HG02763 (cell line): ENCODE measurements at regions not wholly inside any gene's neighbourhood (a gene's known extent, or its start where the extent isn't known, plus 50 kb on each side); places are given as distances from the start of the nearest gene placed in this dataset.

Experiments used
- ATAC-seq: cut with Tn5 transposase; IDR thresholded peaks from one replicate; pipeline ENCODE4 v1.9.1; 2021; ENCODE audit warnings: mild to moderate bottlenecking, moderate library complexity; ENCODE audit not compliant: unreplicated experiment

GRCh38 chr13:100870898-100871297 is 196.3 kb upstream of the TMTC4 start:
- no peak for ATAC-seq

GRCh38 chr13:100860866-100861265 is 186.3 kb upstream of the TMTC4 start:
- ATAC-seq = no peak

GRCh38 chr13:100859861-100860260 is 185.3 kb upstream of the TMTC4 start:
- ATAC-seq = no peak

- no peak for ATAC-seq
Measured at GRCh38 chr13:100855151-100855550, 180.6 kb upstream of the TMTC4 start.

- no peak for ATAC-seq
Measured at GRCh38 chr13:100854006-100854405, 179.4 kb upstream of the TMTC4 start.

GRCh38 chr13:100853434-100853833 is 178.8 kb upstream of the TMTC4 start:
- no peak for ATAC-seq

GRCh38 chr13:100852146-100852545 is 177.6 kb upstream of the TMTC4 start:
- no peak for ATAC-seq

- ATAC-seq = no peak
Measured at GRCh38 chr13:100848304-100848703, 173.7 kb upstream of the TMTC4 start.

- ATAC-seq = no peak
Measured at GRCh38 chr13:100845128-100845757, 170.6 kb upstream of the TMTC4 start.

- no peak for ATAC-seq
Measured at GRCh38 chr13:100842136-100842535, 167.5 kb upstream of the TMTC4 start.

GRCh38 chr13:100838387-100838786 is 163.8 kb upstream of the TMTC4 start:
- no peak for ATAC-seq

GRCh38 chr13:100837631-100838030 is 163.0 kb upstream of the TMTC4 start:
- ATAC-seq = no peak

GRCh38 chr13:100836711-100837110 is 162.1 kb upstream of the TMTC4 start:
- ATAC-seq = no peak

- ATAC-seq = no peak
Measured at GRCh38 chr13:100835695-100836094, 161.1 kb upstream of the TMTC4 start.

GRCh38 chr13:100833427-100833826 is 158.8 kb upstream of the TMTC4 start:
- no peak for ATAC-seq

GRCh38 chr13:100828226-100828625 is 153.6 kb upstream of the TMTC4 start:
- no peak for ATAC-seq

- no peak for ATAC-seq
Measured at GRCh38 chr13:100827489-100828176, 153.0 kb upstream of the TMTC4 start.

- no peak for ATAC-seq
Measured at GRCh38 chr13:100826441-100826840, 151.8 kb upstream of the TMTC4 start.

GRCh38 chr13:100825557-100825956 is 151.0 kb upstream of the TMTC4 start:
- ATAC-seq = no peak

- ATAC-seq = no peak
Measured at GRCh38 chr13:100824366-100824765, 149.8 kb upstream of the TMTC4 start.

- no peak for ATAC-seq
Measured at GRCh38 chr13:100823448-100823847, 148.9 kb upstream of the TMTC4 start.

- no peak for ATAC-seq
Measured at GRCh38 chr13:100822871-100823443, 148.4 kb upstream of the TMTC4 start.
